ENCODE measurements at regions not wholly inside any gene's neighbourhood (a gene's known extent, or its start where the extent isn't known, plus 50 kb on each side); places are given as distances from the start of the nearest gene placed in this dataset.

- FAIRE-seq: no peak
- no peak for DNase-seq (ENCODE audit: low read depth, low spot score)
- Histone ChIP-seq H3K9ac (replicated peaks; ENCODE audit: extremely low read depth, insufficient read depth, low read length) (no peak overlapping the region), H3K79me2 (ENCODE audit: control insufficient read depth, insufficient read depth, low read length) (no peaks in the 10 kb centered on the region), H3K4me2 (ENCODE audit: insufficient read depth, low read length) (no peak overlapping the region), H3K27ac (ENCODE audit: insufficient read depth, low read depth, low read length) (no peak overlapping the region), H3K36me3 (ENCODE audit: control insufficient read depth in 2 of 2, extremely low read depth in 1 of 2, insufficient read depth in 2 of 2, low read length in 2 of 2) (no peaks in the 10 kb centered on the region), H3K9me3 (replicated peaks; ENCODE audit: control insufficient read depth, insufficient read depth, low read length) (no peaks in the 10 kb centered on the region), H3K27me3 (ENCODE audit: control insufficient read depth in 2 of 2, insufficient read depth in 2 of 2, low read length in 2 of 2) (no peaks in the 10 kb centered on the region), H3K4me3 (replicated peaks in 1 of 3; ENCODE audit: insufficient read depth in 1 of 3, low read depth in 1 of 3, low read length in 3 of 3) (no peak overlapping the region), H3K4me1 (ENCODE audit: control insufficient read depth, extremely low read depth, insufficient read depth, low read length) (no peaks in the 10 kb centered on the region), H2AFZ (ENCODE audit: low read depth, low read length) (no peak overlapping the region), H4K20me1 (replicated peaks; ENCODE audit: control insufficient read depth, extremely low read depth, insufficient read depth, low read length) (no peaks in the 10 kb centered on the region), H3K9me1 (replicated peaks; ENCODE audit: control insufficient read depth, extremely low read depth, insufficient read depth, low read length) (no peaks in the 10 kb centered on the region)
- CTCF ChIA-PET: interaction anchor here (1.2 to 1.7 kb wide), 2 partner anchors 10 to 290 kb away, joined by 3 to 4 read pairs; no protein-coding TSS in a partner anchor
- POLR2A ChIA-PET: no interaction called here
- dilution Hi-C loops (cut with MboI; ENCODE audit: extremely low pct_ligation_motif_present, low sequenced_read_pairs): no loop called here
- no peak for TF ChIP-seq EZH2 (IDR thresholded peaks at IDR 0.05; ENCODE audit: borderline replicate concordance, low read depth, low read length, severe bottlenecking)
- TF ChIP-seq GATA2 (IDR thresholded peaks at IDR 0.05; ENCODE audit: insufficient read depth, insufficient read length, low read depth, low read length): no peak
- TF ChIP-seq JUN (IDR thresholded peaks at IDR 0.05; ENCODE audit: borderline replicate concordance, insufficient read depth, insufficient read length, low read depth): no peak
- TF ChIP-seq CTCF (IDR thresholded peaks at IDR 0.05; ENCODE audit: extremely low read depth in 1 of 2, insufficient read depth in 1 of 2, low read depth in 1 of 2, low read length in 2 of 2): no peak
- TF ChIP-seq MYC (IDR thresholded peaks at IDR 0.05; ENCODE audit: low read depth, low read length): no peak
- TF ChIP-seq FOS (IDR thresholded peaks at IDR 0.05; ENCODE audit: borderline replicate concordance, insufficient read depth, low read length): no peak
- BruUV-seq (replicated peaks): no TSS peak
- intact Hi-C loops (cut with micrococcal nuclease): no loop called here
These were observed 71.5 kb downstream of the SIK1 start for GRCh38 chr21:43355266-43355924.
